ENCODE measurements at regions not wholly inside any gene's neighbourhood (a gene's known extent, or its start where the extent isn't known, plus 50 kb on each side); places are given as distances from the start of the nearest gene placed in this dataset.

- TF ChIP-seq CTCF (IDR thresholded peaks at IDR 0.05) (no peak), POLR2AphosphoS5 (IDR thresholded peaks at IDR 0.05) (no peak)
Observed at GRCh38 chr17:37849617-37849972, 74.6 kb upstream of the TBC1D3K start.

Data from suprapubic skin (tissue), 3 donors.